Lower leg skin (tissue), 4 donors: ENCODE measurements at regions not wholly inside any gene's neighbourhood (a gene's known extent, or its start where the extent isn't known, plus 50 kb on each side); places are given as distances from the start of the nearest gene placed in this dataset.

ENCODE experiments used
- DNase-seq, 2 donors: peaks; one replicate each; pipeline ENCODE4 v3.0.0-alpha.2; 2019; ENCODE audit warnings: low spot score in 2 of 2
- H3K4me3 ChIP-seq: fragments of 200-600 bp; sonication (generic); 2 replicates; pipeline ENCODE4 v1.5.1; 2017; ENCODE audit warnings: mild to moderate bottlenecking, low read depth; ENCODE audit not compliant: poor library complexity, severe bottlenecking
- CTCF ChIP-seq, 3 donors: fragments of 450-650 bp; IDR thresholded peaks; one replicate each; pipeline ENCODE4 v1.5.1; 2016; ENCODE audit warnings: antibody characterized with exemption in 3 of 3, mild to moderate bottlenecking in 3 of 3, moderate library complexity in 2 of 3
- POLR2A ChIP-seq, 2 donors: fragments of 450-650 bp; IDR thresholded peaks; one replicate each; pipeline ENCODE4 v1.6.1; 2016 to 2017; ENCODE audit warnings: antibody characterized with exemption in 2 of 2, mild to moderate bottlenecking in 1 of 2, moderate library complexity in 1 of 2
- whole genome bisulfite sequencing, 2 donors: methylation state at CpG; one replicate each; pipeline ENCODE4 v1.1.5; 2018; 5-methylcytosine and 5-hydroxymethylcytosine counted together
- intact Hi-C: fragments of 100-400 bp; cut with DNase I; formaldehyde crosslinking; loops from one replicate; pipeline ENCODE4 v1.15.0; 2023; ENCODE audit warnings: low total_unique reads

DNA sequence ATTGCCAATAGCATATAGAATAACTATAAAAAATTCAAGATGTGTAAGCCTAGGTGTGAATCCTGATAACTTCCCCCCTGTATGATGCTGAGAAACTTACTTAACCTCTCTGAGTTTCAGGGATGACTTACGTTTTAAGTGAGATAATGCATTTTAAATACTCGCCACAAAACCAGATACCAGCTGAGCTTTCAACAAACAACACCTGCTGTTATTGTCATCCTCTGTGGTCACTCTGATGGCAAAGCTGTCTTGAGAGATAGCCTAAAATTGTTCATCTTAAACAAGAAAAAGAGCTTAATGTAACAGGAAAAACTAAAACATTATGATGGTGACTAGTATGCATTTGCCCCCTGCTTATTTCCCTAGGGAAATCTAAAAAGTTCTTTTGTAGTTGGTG is 131.5 kb downstream of the RAD51AP2 start:
- DNase-seq, result no peak
- WGBS, 2 donors, result 92% methylated on average over 2 of the region's 2 CpGs
- no peak overlapping the region for H3K4me3 ChIP-seq
- TF ChIP-seq CTCF (IDR thresholded peaks at IDR 0.05) (no peak), POLR2A (IDR thresholded peaks at IDR 0.05) (no peak)
- intact Hi-C loops, result no loop called here

DNA sequence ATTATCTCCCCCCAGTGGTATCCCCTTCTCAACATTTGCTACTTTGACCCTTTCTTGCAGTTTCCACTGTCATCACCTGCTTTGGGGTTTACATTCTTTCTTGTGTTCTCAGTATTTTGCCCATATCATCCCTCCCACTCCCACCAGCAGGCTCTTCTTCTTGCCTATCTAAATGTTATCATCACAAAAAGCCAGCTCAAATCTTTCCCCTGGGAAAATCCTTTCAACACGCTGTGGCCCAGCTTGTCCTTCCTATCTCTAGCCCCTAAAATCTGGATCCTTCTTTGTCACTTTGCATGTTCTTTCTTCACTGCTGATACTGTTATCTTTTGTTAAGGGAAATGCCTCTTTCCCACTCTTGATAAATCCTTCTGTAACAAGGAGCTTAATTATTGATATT is 138.2 kb downstream of the RAD51AP2 start:
- intact Hi-C loops, result no loop called here
- no peak for DNase-seq
- TF ChIP-seq CTCF (IDR thresholded peaks at IDR 0.05) (no peak), POLR2A (IDR thresholded peaks at IDR 0.05) (no peak)
- WGBS, 2 donors, result 64 to 68% methylated on average over 1 of the region's 1 CpG
- no peak overlapping the region for H3K4me3 ChIP-seq

DNA sequence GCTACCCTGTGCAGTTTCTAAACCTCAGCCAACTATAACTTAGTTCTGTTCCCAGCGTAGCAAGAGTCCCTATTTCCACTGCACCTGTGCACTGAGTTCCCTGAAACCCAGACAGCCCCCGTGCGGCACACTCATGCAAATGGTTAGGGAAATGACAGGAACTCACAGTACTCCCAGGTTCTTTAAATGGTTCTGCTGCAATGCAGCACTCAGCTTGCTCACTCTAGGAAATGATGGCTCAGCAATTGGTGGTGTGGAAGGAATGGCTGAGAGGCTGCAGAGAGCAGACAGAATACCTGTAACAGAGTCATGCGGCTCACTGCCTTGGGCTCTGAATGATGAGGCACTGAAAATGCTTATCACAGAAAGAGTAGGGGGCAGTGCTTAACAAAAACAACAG is 143.0 kb downstream of the RAD51AP2 start:
- WGBS, 2 donors, result 78 to 85% methylated on average over 4 of the region's 4 CpGs
- no peak for TF ChIP-seq POLR2A (IDR thresholded peaks at IDR 0.05)
- DNase-seq, result no peak
- intact Hi-C loops, result no loop called here
- H3K4me3 ChIP-seq, result no peak overlapping the region

GRCh38 chr2:17373741-17374140 is 144.5 kb downstream of the RAD51AP2 start:
- DNase-seq, result no peak
- 85 to 88% methylated on average over 1 of the region's 1 CpG for WGBS, 2 donors

DNA sequence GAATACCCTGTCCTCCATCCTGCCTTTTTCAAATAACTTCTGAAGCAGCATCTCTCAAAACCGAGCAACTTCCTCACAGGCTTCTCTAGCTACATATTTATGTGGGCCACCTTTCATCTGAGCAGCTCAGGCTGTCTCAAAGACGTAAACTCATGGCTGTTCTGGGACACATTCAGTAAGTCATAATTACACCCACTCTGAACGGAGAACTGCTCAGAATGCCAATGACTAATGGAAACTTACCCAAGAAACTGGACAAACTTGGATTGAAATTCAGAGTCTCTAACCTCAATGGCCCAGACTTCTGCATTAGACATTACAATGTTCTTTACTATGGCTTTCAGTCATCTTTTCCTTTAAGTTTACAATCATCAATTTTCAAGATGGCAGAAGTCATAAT is 145.2 kb downstream of the RAD51AP2 start:
- intact Hi-C loops, result no loop called here
- H3K4me3 ChIP-seq, result no peak overlapping the region
- 70 to 72% methylated on average over 3 of the region's 3 CpGs for WGBS, 2 donors
- no peak for DNase-seq
- TF ChIP-seq POLR2A (IDR thresholded peaks at IDR 0.05) (no peak), CTCF (IDR thresholded peaks at IDR 0.05) (no peak)

More at GRCh38 chr2:17373741-17374140, 144.5 kb downstream of the RAD51AP2 start:
- TF ChIP-seq POLR2A (IDR thresholded peaks at IDR 0.05), result no peak
- TF ChIP-seq CTCF (IDR thresholded peaks at IDR 0.05), result no peak
- intact Hi-C loops, result no loop called here
- H3K4me3 ChIP-seq, result no peak overlapping the region

GRCh38 chr2:17363846-17364245 is 154.4 kb downstream of the RAD51AP2 start:
- DNase-seq, result no peak
- intact Hi-C loops, result no loop called here
- TF ChIP-seq POLR2A (IDR thresholded peaks at IDR 0.05) (no peak), CTCF (IDR thresholded peaks at IDR 0.05) (no peak)
- H3K4me3 ChIP-seq, result no peak overlapping the region
